A673 (cell line): ENCODE measurements at regions not wholly inside any gene's neighbourhood (a gene's known extent, or its start where the extent isn't known, plus 50 kb on each side); places are given as distances from the start of the nearest gene placed in this dataset.

Source experiments
- EZH2 ChIP-seq: fragments of 200-600 bp; sonication (generic); IDR thresholded peaks from 2 replicates; pipeline ENCODE4 v1.6.1; 2017; ENCODE audit warnings: borderline replicate concordance, low read depth, mild to moderate bottlenecking, mixed read lengths, antibody characterized with exemption, low read length; ENCODE audit not compliant: poor library complexity, severe bottlenecking
- TF ChIP-seq, protein P1 (sequence below): fragments of 300-800, 200-600 bp; sonication (generic); conservative IDR thresholded peaks from 2 replicates; pipeline ENCODE4 v1.5.1; 2017; ENCODE audit warnings: low read depth, mild to moderate bottlenecking, antibody characterized with exemption, low read length, moderate library complexity, mixed read lengths

- TF ChIP-seq, protein P1, sequence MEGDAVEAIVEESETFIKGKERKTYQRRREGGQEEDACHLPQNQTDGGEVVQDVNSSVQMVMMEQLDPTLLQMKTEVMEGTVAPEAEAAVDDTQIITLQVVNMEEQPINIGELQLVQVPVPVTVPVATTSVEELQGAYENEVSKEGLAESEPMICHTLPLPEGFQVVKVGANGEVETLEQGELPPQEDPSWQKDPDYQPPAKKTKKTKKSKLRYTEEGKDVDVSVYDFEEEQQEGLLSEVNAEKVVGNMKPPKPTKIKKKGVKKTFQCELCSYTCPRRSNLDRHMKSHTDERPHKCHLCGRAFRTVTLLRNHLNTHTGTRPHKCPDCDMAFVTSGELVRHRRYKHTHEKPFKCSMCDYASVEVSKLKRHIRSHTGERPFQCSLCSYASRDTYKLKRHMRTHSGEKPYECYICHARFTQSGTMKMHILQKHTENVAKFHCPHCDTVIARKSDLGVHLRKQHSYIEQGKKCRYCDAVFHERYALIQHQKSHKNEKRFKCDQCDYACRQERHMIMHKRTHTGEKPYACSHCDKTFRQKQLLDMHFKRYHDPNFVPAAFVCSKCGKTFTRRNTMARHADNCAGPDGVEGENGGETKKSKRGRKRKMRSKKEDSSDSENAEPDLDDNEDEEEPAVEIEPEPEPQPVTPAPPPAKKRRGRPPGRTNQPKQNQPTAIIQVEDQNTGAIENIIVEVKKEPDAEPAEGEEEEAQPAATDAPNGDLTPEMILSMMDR = no peak
- no peak for TF ChIP-seq EZH2
Measured at GRCh38 chr19:34573226-34573864, 91.8 kb downstream of the WTIP start.
